H1 (cell line): ENCODE measurements at regions not wholly inside any gene's neighbourhood (a gene's known extent, or its start where the extent isn't known, plus 50 kb on each side); places are given as distances from the start of the nearest gene placed in this dataset.

Experiments used
- CTCF ChIA-PET: fragments of 300-600 bp; sonication (Branson Sonifier 250); formaldehyde crosslinking; loops from one replicate; lab custom pipeline; 2021; ENCODE audit not compliant: partially characterized antibody; lab: Charles Lee
- POLR2A ChIA-PET: fragments of 300-600 bp; sonication (Branson Sonifier 250); formaldehyde crosslinking; loops from one replicate; lab custom pipeline; 2021; ENCODE audit warnings: inconsistent platforms; ENCODE audit not compliant: partially characterized antibody; lab: Charles Lee
- DNase-seq, 2 experiments: peaks; one replicate each; pipeline versions ENCODE4 v3.0.0 to v3.0.0-alpha.2; 2010 to 2022; ENCODE audit warnings: low spot score in 2 of 2, low read depth in 1 of 2, mixed read lengths in 1 of 2
- FAIRE-seq: peaks from 2 replicates; lab custom pipeline; 2011; peaks lifted over from hg19 to GRCh38; lab: Jason Lieb, UNC
- H2AFZ ChIP-seq: 2 replicates; pipeline ENCODE4 v1.8.1; 2012; ENCODE audit warnings: low read length, inconsistent platforms
- H2AK5ac ChIP-seq: 2 replicates; pipeline ENCODE4 v1.6.1; 2013; ENCODE audit warnings: low read depth, low read length
- H2BK120ac ChIP-seq: replicated peaks from 2 replicates; pipeline ENCODE3; 2013; ENCODE audit warnings: low read depth, low read length, inconsistent platforms
- H2BK12ac ChIP-seq: 2 replicates; pipeline ENCODE4 v1.6.1; 2013; ENCODE audit warnings: low read depth, low read length
- H2BK15ac ChIP-seq: 2 replicates; pipeline ENCODE4 v1.6.1; 2013; ENCODE audit warnings: low read length
- H2BK20ac ChIP-seq: 2 replicates; pipeline ENCODE4 v1.6.1; 2013; ENCODE audit warnings: low read length
- H2BK5ac ChIP-seq: 2 replicates; pipeline ENCODE4 v1.6.1; 2013; ENCODE audit warnings: low read depth, low read length
- H3K14ac ChIP-seq: 2 replicates; pipeline ENCODE4 v1.6.1; 2013; ENCODE audit warnings: inconsistent platforms; ENCODE audit not compliant: insufficient read length
- H3K18ac ChIP-seq: 2 replicates; pipeline ENCODE4 v1.6.1; 2013; ENCODE audit warnings: low read length; ENCODE audit errors: extremely low read depth
- H3K23ac ChIP-seq: 2 replicates; pipeline ENCODE4 v1.6.1; 2013; ENCODE audit warnings: inconsistent platforms; ENCODE audit not compliant: insufficient read length
- H3K23me2 ChIP-seq: 2 replicates; pipeline ENCODE4 v1.6.1; 2013; ENCODE audit warnings: low read depth, low read length
- H3K27ac ChIP-seq: 2 replicates; pipeline ENCODE4 v1.6.1; 2011; ENCODE audit warnings: low read depth, low read length, inconsistent platforms
- H3K27me3 ChIP-seq, 4 experiments: replicated peaks in 1 of 4; 1 replicate in 1 of 4; 2 replicates in 3 of 4; pipeline versions ENCODE4 v1.6.1 to v1.8.1; 2011 to 2013; ENCODE audit warnings: low read length in 3 of 4, mild to moderate bottlenecking in 3 of 4, inconsistent platforms in 2 of 4, mixed read lengths in 2 of 4, moderate library complexity in 1 of 4; ENCODE audit not compliant: control insufficient read depth in 3 of 4, insufficient read depth in 3 of 4; ENCODE audit errors: extremely low read depth in 1 of 4
- H3K36me3 ChIP-seq, 4 experiments: 2 replicates each; pipeline versions ENCODE4 v1.6.1 to v1.8.1; 2011 to 2013; ENCODE audit warnings: mild to moderate bottlenecking in 4 of 4, low read length in 3 of 4, moderate library complexity in 2 of 4, control low read depth in 1 of 4, inconsistent platforms in 1 of 4; ENCODE audit not compliant: insufficient read depth in 4 of 4, control insufficient read depth in 2 of 4
- H3K4ac ChIP-seq: replicated peaks from 2 replicates; pipeline ENCODE3; 2013; ENCODE audit warnings: low read length, low read depth, mixed read lengths, inconsistent platforms; ENCODE audit not compliant: insufficient read length
- H3K4me1 ChIP-seq, 4 experiments: replicated peaks in 1 of 4; 1 replicate in 1 of 4; 2 replicates in 3 of 4; pipeline versions ENCODE4 v1.6.1 to v1.8.1; 2011 to 2013; ENCODE audit warnings: low read length in 3 of 4, inconsistent platforms in 2 of 4, mixed read lengths in 1 of 4; ENCODE audit not compliant: insufficient read depth in 4 of 4, control insufficient read depth in 3 of 4
- H3K4me2 ChIP-seq, 2 experiments: 2 replicates each; pipeline versions ENCODE4 v1.6.1 to v1.8.1; 2011 to 2013; ENCODE audit warnings: low read depth in 2 of 2, low read length in 2 of 2, control low read depth in 1 of 2, inconsistent platforms in 1 of 2, mild to moderate bottlenecking in 1 of 2; ENCODE audit not compliant: insufficient read depth in 1 of 2
- H3K4me3 ChIP-seq, 4 experiments: fragments of 200-600, 300-600 bp in 1 of 4; sonication (generic), shearing (Covaris generic), sonication (Bioruptor Twin) in 1 of 4; 2 replicates each; pipeline versions ENCODE4 v1.5.1 to v1.8.1; 2011 to 2016; ENCODE audit warnings: low read length in 4 of 4, low read depth in 3 of 4, control low read depth in 2 of 4, inconsistent platforms in 2 of 4, mild to moderate bottlenecking in 2 of 4, mixed read lengths in 1 of 4, moderate library complexity in 1 of 4; ENCODE audit not compliant: insufficient read depth in 2 of 4; ENCODE audit errors: extremely low read depth in 1 of 4
- H3K56ac ChIP-seq: replicated peaks from 2 replicates; pipeline ENCODE3; 2013; ENCODE audit warnings: low read depth, mild to moderate bottlenecking, mixed read lengths, low read length, inconsistent platforms; ENCODE audit not compliant: insufficient read length
- H3K79me1 ChIP-seq: 2 replicates; pipeline ENCODE4 v1.6.1; 2013; ENCODE audit warnings: low read depth, low read length, control low read depth
- H3K79me2 ChIP-seq, 2 experiments: 2 replicates each; pipeline versions ENCODE4 v1.6.1 to v1.8.1; 2012 to 2013; ENCODE audit warnings: low read length in 2 of 2, mild to moderate bottlenecking in 2 of 2, inconsistent platforms in 1 of 2; ENCODE audit not compliant: insufficient read depth in 2 of 2, control insufficient read depth in 1 of 2
- H3K9ac ChIP-seq, 4 experiments: replicated peaks in 1 of 4; 1 replicate in 1 of 4; 2 replicates in 3 of 4; pipeline versions ENCODE4 v1.6.1 to v1.8.1; 2011 to 2013; ENCODE audit warnings: low read depth in 3 of 4, low read length in 3 of 4, control low read depth in 2 of 4, mild to moderate bottlenecking in 2 of 4, moderate library complexity in 2 of 4, inconsistent platforms in 1 of 4; ENCODE audit errors: extremely low read depth in 1 of 4
- H3K9me3 ChIP-seq, 2 experiments: 2 replicates each; pipeline versions ENCODE4 v1.6.1 to v1.8.1; 2012 to 2013; ENCODE audit warnings: mild to moderate bottlenecking in 2 of 2, moderate library complexity in 2 of 2, control low read depth in 1 of 2, inconsistent platforms in 1 of 2, low read depth in 1 of 2, low read length in 1 of 2, mixed read lengths in 1 of 2; ENCODE audit not compliant: insufficient read depth in 2 of 2
- H4K20me1 ChIP-seq, 2 experiments: replicated peaks in 1 of 2; 2 replicates each; pipeline versions ENCODE3 to v1.8.1; 2011 to 2013; ENCODE audit warnings: inconsistent platforms in 2 of 2, low read length in 2 of 2, mild to moderate bottlenecking in 1 of 2; ENCODE audit not compliant: insufficient read depth in 2 of 2, control insufficient read depth in 1 of 2
- H4K5ac ChIP-seq: 2 replicates; pipeline ENCODE4 v1.6.1; 2013; ENCODE audit warnings: low read length, low read depth, mixed read lengths, inconsistent platforms; ENCODE audit not compliant: insufficient read length
- H4K8ac ChIP-seq: 2 replicates; pipeline ENCODE4 v1.8.0; 2013; ENCODE audit warnings: mild to moderate bottlenecking, moderate library complexity, low read length, inconsistent platforms; ENCODE audit not compliant: insufficient read depth; ENCODE audit errors: extremely low read depth
- H4K91ac ChIP-seq: replicated peaks from 2 replicates; pipeline ENCODE3; 2013; ENCODE audit warnings: low read length, mixed read lengths, inconsistent platforms; ENCODE audit not compliant: insufficient read length
- ASH2L ChIP-seq: fragments of 200-600, 300-600 bp; sonication (generic); IDR thresholded peaks from one replicate; pipeline ENCODE4 v1.7.1; 2017; ENCODE audit warnings: low read length
- ATF3 ChIP-seq: IDR thresholded peaks from 2 replicates; pipeline ENCODE4 v1.6.1; 2011; ENCODE audit warnings: low read depth, mild to moderate bottlenecking, low read length; ENCODE audit not compliant: insufficient read depth
- CHD2 ChIP-seq: IDR thresholded peaks from 2 replicates; pipeline ENCODE4 v1.6.1; 2012; ENCODE audit warnings: low read length, improper control_type of control experiment
- CTBP2 ChIP-seq: IDR thresholded peaks from 2 replicates; pipeline ENCODE4 v1.7.0; 2011; ENCODE audit warnings: borderline replicate concordance, mild to moderate bottlenecking, moderate library complexity, mixed read lengths, low read length; ENCODE audit not compliant: insufficient read depth, insufficient read length
- E2F6 ChIP-seq: IDR thresholded peaks from 2 replicates; pipeline ENCODE4 v1.6.1; 2012; ENCODE audit warnings: inconsistent platforms
- HDAC2 ChIP-seq, 2 experiments: fragments of 300-600 bp in 1 of 2; sonication (generic) in 1 of 2; IDR thresholded peaks; 2 replicates each; pipeline ENCODE4 v1.6.1; 2011 to 2012; ENCODE audit warnings: low read depth in 2 of 2, low read length in 2 of 2, mild to moderate bottlenecking in 2 of 2, moderate library complexity in 2 of 2, borderline replicate concordance in 1 of 2, inconsistent platforms in 1 of 2
- MAFK ChIP-seq: IDR thresholded peaks from 2 replicates; pipeline ENCODE4 v1.6.1; 2012; ENCODE audit warnings: low read depth, mild to moderate bottlenecking, improper control_type of control experiment, low read length
- MAX ChIP-seq: IDR thresholded peaks from 2 replicates; pipeline ENCODE4 v1.6.1; 2012; ENCODE audit warnings: inconsistent platforms
- RBBP5 ChIP-seq: IDR thresholded peaks from 2 replicates; pipeline ENCODE4 v1.7.1; 2012; ENCODE audit warnings: low read depth, mild to moderate bottlenecking, inconsistent platforms, low read length, moderate library complexity, borderline replicate concordance
- SIRT6 ChIP-seq: IDR thresholded peaks from one replicate; pipeline ENCODE4 v1.7.1; 2012; ENCODE audit warnings: low read length, inconsistent platforms
- SP1 ChIP-seq: IDR thresholded peaks from 2 replicates; pipeline ENCODE4 v1.6.1; 2011; ENCODE audit warnings: low read depth, low read length
- TEAD4 ChIP-seq: IDR thresholded peaks from 2 replicates; pipeline ENCODE4 v1.6.1; 2012; ENCODE audit warnings: low read depth, low read length, inconsistent platforms, mixed read lengths
- WGBS, 2 experiments: shearing (Covaris generic) in 1 of 2; methylation state at CpG; one replicate each; pipeline versions ENCODE4 v1.1.6 to v1.1.7; 2013 to 2015; ENCODE audit warnings: low lambda C conversion rate in 2 of 2, mixed read lengths in 2 of 2, inconsistent platforms in 1 of 2, low coverage in 1 of 2, missing lambda C conversion rate in 1 of 2; ENCODE audit not compliant: insufficient replicate concordance in 2 of 2, insufficient coverage in 1 of 2, insufficient read length in 1 of 2; ENCODE audit errors: extremely low coverage in 1 of 2, missing lambda C conversion rate in 1 of 2; 5-methylcytosine and 5-hydroxymethylcytosine counted together

- H4K5ac ChIP-seq = no peak overlapping the region
- no peak overlapping the region for H3K18ac ChIP-seq
- no peak overlapping the region for H2BK120ac ChIP-seq
- H4K91ac ChIP-seq = no peak overlapping the region
- H3K27ac ChIP-seq = no peak overlapping the region
- no peak overlapping the region for H3K23ac ChIP-seq
- H4K20me1 ChIP-seq = no peaks in the 10 kb centered on the region
- DNase-seq (no peak), FAIRE-seq (no peak)
- ChIA-PET POLR2A (no interaction called here), CTCF (no interaction called here)
- no peak overlapping the region for H2BK12ac ChIP-seq
- H3K9me3 ChIP-seq = no peaks in the 10 kb centered on the region
- no peak overlapping the region for H2AK5ac ChIP-seq
- H3K79me2 ChIP-seq = no peaks in the 10 kb centered on the region
- no peak overlapping the region for H2AFZ ChIP-seq
- H3K4me1 ChIP-seq = no peaks in the 10 kb centered on the region
- no peak overlapping the region for H3K56ac ChIP-seq
- no peak overlapping the region for H3K9ac ChIP-seq
- H3K27me3 ChIP-seq = no peaks in the 10 kb centered on the region
- no peak overlapping the region for H3K4me2 ChIP-seq
- H2BK5ac ChIP-seq = no peak overlapping the region
- H4K8ac ChIP-seq = no peak overlapping the region
- H3K4ac ChIP-seq = no peak overlapping the region
- H3K36me3 ChIP-seq = peaks cover 0 to 3% (median 0%) of the 10 kb centered on the region in 4 experiments; a peak in 1 of 8 replicates
- H2BK20ac ChIP-seq = no peak overlapping the region
- no peak overlapping the region for H3K14ac ChIP-seq
- no peak overlapping the region for H3K4me3 ChIP-seq
- 82% methylated on average over 8 of the region's 8 CpGs; no CpG with 5 or more reads in 1 of the 2 experiments for WGBS, 2 experiments
- no peaks in the 10 kb centered on the region for H3K79me1 ChIP-seq
- no peak overlapping the region for H2BK15ac ChIP-seq
- no peaks in the 10 kb centered on the region for H3K23me2 ChIP-seq
- TF ChIP-seq TEAD4 (no peak), SP1 (no peak), RBBP5 (no peak), SIRT6 (no peak), ASH2L (no peak), E2F6 (no peak), HDAC2 (IDR thresholded peaks at IDR 0.05; ENCODE audit: borderline replicate concordance in 1 of 2, low read depth in 2 of 2, low read length in 2 of 2) (no peak), ATF3 (no peak), CTBP2 (no peak), MAX (no peak), CHD2 (no peak), MAFK (no peak)
Observed at GRCh38 chr11:122023614-122024250, 92.3 kb downstream of the BLID start.
